Retinal pigment epithelial cell (primary cell): ENCODE measurements at regions not wholly inside any gene's neighbourhood (a gene's known extent, or its start where the extent isn't known, plus 50 kb on each side); places are given as distances from the start of the nearest gene placed in this dataset.

Experiments used
- DNase-seq: peaks from one replicate; pipeline ENCODE4 v3.0.0-alpha.2; 2010; ENCODE audit warnings: low read depth
- H3K4me3 ChIP-seq: 2 replicates; pipeline ENCODE4 v1.5.1; 2011; ENCODE audit warnings: mild to moderate bottlenecking, low read length, control low read depth, moderate library complexity
- TF ChIP-seq, protein P1 (sequence below): conservative IDR thresholded peaks from 2 replicates; pipeline ENCODE4 v1.5.1; 2011; ENCODE audit warnings: low read depth, low read length, control low read depth, inconsistent platforms

DNA sequence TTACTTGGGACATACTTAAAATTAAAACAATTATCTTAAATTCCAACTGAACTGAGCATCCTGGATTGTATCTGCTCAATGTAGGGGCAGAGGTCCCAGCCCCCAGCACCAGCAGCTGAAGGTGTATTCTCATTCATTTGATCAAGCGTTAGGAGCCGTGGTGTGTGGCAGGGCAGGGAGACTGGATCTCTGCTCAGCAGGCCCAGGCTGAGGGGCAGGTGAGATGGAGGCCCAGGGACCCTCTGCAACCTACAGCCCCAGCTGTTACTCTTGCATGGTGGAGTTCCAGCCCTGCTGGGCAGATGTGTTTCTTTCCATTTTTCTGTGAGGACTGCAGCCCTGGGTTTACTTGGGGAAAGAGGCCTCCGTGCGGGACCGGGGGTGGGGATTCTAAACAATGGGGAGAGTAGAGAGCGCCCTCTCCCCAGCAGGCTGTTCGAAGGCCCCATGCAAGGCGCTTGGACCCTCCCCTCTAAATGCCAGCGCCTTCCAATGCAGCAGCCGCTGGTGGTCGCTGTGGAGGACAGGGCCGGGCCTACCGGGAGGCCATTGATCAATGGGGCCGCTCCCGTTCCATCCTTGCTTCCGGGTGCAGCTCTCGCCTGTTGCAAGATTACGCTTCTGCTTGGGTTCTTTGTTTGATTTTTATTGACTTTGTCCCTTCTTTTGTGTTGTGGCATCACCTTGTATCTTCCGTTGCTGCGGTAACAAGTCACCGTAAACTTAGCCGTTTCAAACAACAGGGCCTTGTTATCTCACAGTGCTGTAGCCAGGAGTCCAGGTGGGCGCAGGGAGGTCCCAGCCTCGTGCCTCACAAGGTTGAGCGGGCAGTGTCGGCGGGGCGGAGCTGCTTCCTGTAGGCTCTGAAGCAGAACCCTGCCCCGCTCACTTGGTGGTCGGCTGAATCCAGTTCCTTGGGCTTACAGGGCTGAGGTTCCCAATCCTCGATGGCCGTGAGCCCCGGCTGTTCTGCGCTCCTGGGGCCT is 134.8 kb upstream of the PHACTR3 start:
- H3K4me3 ChIP-seq: no peak overlapping the region
- TF ChIP-seq, protein P1, sequence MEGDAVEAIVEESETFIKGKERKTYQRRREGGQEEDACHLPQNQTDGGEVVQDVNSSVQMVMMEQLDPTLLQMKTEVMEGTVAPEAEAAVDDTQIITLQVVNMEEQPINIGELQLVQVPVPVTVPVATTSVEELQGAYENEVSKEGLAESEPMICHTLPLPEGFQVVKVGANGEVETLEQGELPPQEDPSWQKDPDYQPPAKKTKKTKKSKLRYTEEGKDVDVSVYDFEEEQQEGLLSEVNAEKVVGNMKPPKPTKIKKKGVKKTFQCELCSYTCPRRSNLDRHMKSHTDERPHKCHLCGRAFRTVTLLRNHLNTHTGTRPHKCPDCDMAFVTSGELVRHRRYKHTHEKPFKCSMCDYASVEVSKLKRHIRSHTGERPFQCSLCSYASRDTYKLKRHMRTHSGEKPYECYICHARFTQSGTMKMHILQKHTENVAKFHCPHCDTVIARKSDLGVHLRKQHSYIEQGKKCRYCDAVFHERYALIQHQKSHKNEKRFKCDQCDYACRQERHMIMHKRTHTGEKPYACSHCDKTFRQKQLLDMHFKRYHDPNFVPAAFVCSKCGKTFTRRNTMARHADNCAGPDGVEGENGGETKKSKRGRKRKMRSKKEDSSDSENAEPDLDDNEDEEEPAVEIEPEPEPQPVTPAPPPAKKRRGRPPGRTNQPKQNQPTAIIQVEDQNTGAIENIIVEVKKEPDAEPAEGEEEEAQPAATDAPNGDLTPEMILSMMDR: no peak
- no peak for DNase-seq

DNA sequence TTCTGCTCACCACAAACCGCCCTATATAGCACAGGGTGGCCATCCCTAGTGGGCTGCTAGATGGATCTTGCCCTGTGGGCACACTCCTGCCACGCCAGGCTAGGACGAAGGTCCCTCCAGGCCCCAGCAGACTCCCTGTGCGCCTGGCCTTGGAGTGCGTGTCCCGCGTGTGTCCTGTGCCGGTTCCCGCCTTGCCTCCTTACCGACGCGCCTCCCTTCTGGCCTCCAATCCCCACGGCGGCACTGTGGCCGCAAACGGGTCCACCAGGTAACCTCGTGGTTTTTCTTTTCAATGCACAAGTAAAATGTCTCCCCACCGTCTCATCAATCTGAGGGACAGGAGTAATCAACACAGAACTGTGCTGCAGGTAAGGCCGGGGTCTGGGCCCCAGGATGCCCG is 133.8 kb upstream of the PHACTR3 start:
- TF ChIP-seq, protein P1: no peak
- DNase-seq: no peak

DNA sequence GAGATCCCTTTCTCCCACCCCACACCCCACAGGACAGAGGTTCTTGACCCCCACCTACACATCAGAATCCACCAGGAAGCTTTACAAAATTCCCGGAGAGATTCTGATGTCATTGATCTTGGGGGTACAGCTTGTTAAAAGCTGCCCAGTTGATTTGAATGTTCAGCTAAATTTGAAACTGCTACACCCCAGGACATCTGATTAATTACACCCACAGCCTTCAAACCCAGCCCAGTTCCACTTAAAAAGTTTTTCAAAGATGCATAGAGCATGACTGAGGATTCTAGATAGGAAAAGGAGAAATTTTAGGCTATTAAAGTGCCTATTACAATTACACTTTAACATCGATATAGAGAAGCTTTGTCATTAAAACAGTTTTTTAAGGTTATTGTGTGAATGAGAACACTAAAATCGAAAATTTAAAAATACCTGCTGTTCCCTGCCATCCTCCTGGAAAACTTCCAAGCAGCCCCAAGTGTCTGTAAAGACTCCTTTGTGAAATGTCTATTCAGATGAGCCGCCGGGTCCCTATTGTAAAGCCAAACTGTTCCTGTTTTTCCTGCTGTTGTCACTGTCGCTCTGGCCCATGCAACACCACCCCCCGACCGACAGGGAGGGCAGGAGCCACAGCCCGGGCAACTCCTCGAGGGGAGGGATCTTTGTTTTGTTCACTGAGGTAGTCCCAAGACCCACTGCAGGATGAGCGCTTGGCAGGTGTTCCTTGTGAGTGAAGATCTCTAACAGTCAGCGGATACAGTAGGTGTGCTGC is 132.5 kb upstream of the PHACTR3 start:
- TF ChIP-seq, protein P1: no peak

More for the DNA sequence above, 133.8 kb upstream of the PHACTR3 start:
- no peak overlapping the region for H3K4me3 ChIP-seq

DNA sequence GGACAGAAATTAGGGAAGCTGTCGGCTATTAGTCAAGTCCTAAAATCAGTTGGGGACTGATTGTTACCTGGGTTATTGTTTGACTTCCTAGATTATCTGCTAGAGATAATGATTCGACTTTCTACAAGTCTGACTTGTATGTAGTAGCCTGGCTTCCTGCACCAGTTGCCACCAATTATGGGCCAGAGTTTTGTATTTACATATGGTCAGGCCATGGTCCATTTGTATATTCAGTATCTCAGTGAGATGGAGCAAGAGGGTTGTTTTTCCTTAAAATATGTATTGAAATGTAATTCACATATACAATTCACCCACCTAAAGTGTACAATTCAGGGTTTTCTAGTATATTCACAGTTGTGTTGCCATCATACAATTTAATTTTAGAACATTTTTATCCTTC is 130.6 kb upstream of the PHACTR3 start:
- H3K4me3 ChIP-seq: no peak overlapping the region
- DNase-seq: no peak
- TF ChIP-seq, protein P1: no peak

More for the DNA sequence above, 132.5 kb upstream of the PHACTR3 start:
- no peak for DNase-seq
- no peak overlapping the region for H3K4me3 ChIP-seq

DNA sequence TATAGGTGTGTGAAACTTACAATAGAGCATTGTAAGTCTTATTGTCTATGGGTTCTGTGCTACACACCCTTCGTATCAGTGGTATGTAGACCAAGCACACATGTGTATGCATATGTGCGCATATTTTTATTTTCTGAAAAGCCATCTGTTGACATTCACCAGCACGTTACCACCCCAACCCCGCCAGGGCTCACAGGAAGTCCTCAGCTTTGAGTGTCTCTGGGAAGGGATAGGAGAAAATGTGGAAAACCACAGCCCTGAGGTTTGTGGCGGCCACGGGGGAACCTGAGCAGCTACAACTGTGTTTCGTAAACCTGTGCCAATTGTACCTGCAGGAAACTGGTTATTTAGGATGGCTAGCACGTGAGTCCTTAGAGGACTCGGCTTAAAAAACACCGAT is 123.3 kb upstream of the PHACTR3 start:
- H3K4me3 ChIP-seq: no peak overlapping the region
- TF ChIP-seq, protein P1: no peak
- DNase-seq: no peak

DNA sequence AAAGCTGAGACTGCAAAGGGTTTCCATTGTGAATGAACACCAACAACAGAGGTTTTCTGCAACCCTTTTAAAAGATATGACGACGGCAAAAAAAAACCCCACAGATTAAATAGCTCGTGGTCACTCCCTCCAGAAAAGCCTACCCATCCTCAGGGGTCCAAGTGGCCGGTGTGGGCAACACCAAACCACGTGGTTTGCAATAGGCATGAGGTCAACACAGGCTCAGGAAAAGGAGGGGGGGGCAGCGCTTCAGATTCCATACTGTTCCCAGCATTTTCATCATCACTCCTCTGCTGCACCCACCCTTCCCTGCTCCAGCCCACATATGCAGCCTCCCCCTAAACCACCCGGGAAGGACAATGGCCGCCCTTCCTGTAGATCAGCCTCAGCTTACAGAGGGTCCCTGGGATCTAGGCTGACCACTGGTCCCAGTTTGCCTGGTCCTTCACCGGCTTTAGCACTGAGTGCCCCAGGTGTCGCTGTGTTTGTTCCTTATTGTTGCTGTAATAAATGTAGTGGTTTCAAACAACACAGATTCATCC is 122.8 kb upstream of the PHACTR3 start:
- no peak overlapping the region for H3K4me3 ChIP-seq
- TF ChIP-seq, protein P1: no peak
- no peak for DNase-seq
